Right hindlimb (tissue), 1 donor: ENCODE measurements at regions not wholly inside any gene's neighbourhood (a gene's known extent, or its start where the extent isn't known, plus 50 kb on each side); places are given as distances from the start of the nearest gene placed in this dataset.

Experiments used
- DNase-seq: peaks from one replicate; pipeline ENCODE4 v3.0.0-alpha.2; 2018

DNA sequence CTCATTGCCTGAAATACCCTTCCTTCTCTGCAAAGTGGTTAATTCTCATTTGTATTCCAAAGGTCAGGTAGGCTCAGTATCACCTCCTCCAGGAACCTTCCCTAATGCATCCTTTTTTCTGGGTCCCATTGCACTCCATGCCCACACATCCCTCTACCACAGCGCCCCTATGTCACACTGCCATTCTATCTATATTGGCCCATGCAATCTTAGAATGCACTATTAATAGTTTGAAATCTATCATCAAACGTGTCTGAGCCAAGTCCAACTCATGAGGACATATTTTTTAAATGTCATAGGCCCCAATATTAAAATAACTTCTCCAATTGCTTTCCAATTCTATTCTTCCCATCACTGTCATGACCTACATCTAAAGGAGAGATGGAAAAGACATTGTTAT is 495.1 kb downstream of the SOX6 start:
- DNase-seq, result no peak

DNA sequence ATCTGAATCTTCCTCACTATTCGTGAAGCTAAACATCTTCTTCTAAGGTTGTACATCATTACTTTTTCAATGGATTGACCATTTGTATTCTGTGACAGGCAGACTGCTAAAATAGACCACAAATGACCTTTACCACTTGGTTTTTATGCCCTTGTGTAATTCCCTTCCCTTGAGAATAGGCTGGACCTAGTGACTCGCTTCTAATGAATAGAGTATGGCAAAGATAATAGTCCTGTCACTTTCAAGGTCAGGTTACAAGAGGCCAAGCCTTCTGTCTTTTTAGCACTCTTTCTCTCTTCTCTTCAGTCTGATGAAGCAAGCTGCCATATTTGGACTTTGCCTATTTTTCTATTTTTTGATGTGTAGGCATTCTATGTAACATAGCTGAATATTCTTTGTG is 492.9 kb downstream of the SOX6 start:
- no peak for DNase-seq

DNA sequence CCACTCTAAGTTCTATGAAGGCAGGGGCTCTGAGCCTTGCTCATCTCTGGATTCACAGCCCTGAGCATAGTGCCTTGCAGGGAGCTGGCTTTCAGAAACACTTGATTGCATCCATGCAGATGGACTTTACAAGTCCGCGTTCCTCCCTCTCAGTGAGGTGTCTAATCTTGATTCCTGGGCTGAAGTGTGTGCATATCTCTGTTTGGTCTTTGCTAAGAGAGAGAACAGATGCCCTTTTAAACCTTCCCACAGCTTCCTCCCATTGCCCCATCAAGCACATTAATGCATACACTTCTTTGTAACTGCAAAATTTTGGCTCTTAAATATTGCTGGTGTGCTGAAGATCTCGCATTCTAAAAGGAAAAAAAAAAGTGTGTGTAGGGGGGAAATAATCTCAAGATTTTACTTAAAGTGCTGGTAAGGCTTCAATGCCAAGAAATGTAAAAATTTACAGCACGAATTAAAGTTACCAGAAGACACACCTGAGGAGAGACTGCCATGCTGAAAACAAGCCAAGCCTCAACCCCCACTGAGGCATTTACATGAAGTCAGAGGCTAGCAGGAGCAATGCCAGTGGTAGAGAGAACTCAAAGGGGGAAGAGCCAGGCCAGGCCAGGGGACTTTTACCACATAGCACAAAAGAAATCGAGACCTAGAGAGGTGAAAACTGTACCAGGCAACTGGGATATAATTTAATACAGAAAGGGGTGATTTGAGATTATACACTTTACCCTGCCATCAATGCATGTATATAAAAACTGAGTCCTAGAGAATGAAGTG is 492.1 kb downstream of the SOX6 start:
- no peak for DNase-seq

DNA sequence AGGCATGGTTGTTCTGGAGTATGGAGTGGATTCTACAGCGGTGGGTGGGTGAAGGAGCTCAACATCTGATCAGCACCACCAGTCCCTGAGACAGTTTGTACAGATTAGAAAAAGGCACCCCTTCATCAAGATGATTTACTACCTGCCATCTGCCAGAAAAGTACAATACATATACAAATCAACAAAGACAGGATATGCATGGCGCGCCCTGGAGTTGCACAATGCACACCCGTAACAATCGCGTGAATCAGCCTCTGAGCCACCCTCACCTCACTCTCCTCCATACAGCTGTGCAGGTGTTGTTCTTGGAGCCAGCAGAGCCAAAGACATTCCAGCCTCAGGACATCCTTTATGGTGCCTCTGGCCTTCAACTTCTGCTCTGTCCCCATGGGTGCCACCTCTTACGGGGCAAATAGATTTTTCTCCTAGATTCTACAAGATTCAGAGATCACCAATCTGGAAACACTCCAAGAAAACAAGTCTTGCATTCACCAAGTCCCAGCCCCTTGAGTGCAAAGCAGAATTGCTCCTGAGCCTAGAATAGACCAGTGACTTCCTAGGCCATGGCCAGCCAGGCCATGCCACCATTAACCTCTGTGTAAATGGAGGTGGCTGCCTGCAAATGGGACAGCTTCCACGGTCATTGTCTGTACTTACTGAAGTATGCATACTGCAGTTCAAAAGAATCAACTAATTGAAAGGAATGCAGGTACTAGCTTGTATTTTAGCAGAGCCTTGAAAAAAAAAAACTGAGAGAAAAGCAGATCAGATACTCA is 490.9 kb downstream of the SOX6 start:
- DNase-seq, result no peak

DNA sequence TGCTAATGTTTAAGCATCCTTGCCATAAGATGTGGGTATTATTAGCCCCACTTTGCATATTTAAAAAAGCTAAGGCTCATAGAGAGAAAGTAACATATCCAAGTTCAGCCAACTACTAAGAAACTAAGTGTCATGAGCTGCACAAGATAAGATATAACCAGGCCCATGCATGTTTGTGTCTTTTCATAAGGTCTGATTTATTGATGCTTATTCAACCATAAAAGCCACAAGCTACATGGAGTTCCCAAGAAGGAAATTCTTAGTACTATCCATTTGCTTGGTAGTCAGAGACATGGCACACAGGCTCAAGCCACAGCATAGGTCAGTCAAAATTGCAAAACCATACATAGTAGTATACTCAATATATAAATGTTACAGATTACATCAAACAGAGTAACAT is 488.5 kb downstream of the SOX6 start:
- no peak for DNase-seq

DNA sequence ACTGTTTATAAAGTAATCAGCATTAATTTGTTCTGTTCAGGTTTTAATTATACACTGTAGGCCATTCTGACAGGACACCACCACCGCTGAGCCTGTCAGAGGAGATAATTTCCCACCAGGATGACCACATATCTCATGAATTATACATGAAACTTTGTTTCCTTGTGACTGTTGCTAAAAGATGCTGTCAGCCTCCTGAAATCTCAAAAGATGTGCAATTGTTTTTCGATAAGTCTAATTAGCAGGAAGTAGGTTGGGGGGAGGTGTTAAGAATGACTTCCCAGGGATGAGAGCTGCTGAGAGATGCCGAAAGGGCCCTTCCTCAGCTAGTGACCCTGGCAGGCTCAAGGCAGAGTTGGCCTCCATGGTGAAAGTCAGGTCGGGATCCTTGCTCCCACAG is 485.4 kb downstream of the SOX6 start:
- DNase-seq, result no peak

DNA sequence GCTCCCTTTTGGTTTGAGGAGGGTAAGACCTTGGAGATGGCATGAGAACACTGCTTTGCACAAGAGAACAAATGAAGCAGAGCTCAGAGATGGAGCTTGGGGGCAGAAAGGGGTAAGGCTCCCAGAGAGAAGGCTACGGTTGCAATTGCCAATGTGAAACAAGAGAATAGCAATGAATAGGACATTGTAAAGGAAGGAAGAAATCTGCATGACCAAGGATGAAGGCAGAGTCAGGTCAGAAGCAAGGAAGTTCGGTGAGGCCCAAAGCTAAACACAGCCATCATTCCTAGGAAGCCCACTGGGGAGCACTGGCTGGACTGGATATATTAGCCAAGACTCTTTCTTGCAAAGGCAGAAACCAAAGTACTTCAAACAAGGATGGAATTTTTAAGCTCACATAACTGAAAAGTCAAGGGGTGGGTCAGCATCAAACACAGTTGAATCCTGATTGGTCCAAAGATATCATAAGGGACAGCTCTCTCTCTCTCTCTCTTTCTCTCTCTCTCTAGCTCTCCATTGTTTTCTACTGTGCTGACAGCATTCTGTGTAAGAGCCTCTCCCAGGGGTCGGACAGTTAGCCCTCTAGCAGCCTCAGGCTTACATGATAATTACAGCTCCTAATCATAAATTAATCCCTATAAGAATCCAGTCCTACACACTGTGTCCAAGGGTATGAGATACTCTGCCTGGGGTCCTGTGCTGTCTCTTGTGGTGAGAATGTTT is 484.3 kb downstream of the SOX6 start:
- no peak for DNase-seq

DNA sequence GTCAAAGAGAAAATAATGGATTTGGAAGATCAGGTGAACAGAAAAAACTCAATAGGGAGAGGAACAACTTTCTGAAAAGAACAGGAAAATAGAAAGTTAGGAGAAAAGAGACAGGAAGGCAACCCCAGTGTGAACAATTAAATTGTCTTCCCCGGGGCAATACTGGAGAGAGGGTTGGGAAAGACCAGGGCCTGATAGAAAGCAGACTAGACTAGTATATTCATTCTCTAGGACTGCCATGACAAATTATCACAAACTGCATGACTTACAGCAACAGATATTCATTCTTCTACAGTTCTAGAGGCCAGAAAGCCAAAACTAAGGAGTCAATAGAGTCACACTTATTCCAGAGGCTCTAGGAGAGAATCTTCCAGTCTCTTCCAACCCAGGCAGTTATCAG is 482.8 kb downstream of the SOX6 start:
- DNase-seq, result no peak

DNA sequence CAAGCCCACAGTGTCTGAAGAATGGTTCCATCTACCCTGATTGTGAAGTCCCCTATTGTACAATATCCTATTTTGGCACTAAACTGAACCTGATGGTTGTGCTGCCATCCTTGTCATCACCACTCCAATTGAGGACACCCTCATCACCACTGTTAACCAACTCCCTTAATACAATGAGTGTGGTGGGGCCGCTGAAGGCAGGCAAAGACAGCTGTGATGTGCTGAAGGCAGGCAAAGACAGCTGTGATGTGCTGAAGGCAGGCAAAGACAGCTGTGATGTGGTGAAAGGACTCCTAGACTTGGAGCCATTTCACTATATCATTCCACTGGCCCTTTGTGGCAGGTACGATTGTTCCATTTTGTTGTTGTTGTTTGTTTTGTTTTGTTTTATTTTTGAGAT is 481.6 kb downstream of the SOX6 start:
- no peak for DNase-seq

DNA sequence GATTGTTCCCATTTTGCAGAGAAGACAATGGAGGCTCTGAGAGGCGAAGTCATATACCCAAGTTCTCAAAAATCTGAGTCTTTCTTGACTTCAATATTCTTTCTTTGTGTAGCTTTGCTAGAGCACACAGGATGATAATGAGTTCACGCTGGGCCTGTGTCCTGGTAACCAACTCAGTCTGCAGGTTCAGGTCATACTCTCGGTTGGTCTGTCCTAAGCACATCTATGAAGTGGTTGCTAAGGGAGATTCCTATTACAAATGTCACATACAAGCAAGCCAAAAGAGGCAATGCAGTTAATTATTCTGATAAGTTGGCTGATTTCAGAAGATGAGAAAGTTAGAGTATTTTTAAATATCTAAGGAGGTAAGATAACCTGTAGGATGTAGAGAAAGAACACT is 481.0 kb downstream of the SOX6 start:
- DNase-seq, result no peak

DNA sequence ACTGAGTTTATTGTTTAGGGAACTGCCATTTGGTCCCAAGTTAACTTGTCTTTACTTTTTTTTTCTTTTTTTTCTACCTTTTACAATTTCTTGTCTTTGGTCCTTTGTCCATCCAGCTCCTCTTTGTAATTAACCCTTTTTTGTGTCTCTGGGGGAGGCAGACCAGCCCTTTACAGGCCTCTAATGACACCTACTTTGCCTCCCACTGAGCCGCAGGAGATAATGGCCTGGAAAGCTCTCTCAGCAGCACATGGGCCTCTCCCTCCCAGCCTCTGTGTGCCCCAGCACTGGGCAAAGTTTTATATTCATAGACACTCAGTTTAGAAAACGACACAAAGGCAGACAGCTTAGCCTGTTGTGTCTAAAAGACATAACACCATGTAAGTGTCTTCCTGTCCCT is 480.4 kb downstream of the SOX6 start:
- no peak for DNase-seq

DNA sequence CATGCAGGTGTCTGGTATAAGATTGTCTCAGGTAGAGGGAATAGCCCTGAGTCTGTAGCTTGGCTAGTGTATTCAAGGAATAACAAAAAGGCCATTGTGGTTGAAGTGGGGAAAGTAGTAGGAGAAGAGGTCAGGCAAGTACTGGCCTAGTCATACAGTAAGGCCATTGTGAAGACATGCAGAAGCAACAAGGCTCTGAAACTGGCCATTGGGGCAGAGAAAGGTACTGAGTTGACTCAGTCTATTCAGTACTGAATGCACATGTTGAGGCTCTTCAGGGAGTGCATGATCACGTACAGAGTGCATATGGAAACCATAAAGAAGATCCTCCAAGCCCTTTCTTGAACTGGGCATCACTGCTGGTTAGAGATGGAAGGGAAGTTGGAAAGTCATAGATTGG is 477.6 kb downstream of the SOX6 start:
- DNase-seq, result no peak

DNA sequence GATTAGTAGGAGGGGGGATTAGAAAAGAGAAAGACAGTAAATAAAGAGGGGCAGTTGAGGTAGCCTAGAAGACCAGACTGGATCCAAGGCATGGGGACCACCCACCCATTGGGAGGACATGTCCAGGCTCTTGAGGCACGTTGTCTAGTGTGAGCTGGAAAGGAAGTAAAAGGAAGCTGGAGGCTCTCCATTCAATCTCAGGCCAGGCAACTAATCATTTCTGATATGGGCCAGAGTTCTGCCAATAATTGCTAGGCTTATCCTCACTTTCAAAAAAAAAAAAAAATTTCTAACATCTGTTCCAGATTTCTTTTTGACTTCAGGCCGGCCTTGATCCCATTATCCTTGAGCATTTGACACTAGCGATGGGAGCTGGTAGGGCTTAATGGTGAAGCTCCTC is 476.1 kb downstream of the SOX6 start:
- no peak for DNase-seq

DNA sequence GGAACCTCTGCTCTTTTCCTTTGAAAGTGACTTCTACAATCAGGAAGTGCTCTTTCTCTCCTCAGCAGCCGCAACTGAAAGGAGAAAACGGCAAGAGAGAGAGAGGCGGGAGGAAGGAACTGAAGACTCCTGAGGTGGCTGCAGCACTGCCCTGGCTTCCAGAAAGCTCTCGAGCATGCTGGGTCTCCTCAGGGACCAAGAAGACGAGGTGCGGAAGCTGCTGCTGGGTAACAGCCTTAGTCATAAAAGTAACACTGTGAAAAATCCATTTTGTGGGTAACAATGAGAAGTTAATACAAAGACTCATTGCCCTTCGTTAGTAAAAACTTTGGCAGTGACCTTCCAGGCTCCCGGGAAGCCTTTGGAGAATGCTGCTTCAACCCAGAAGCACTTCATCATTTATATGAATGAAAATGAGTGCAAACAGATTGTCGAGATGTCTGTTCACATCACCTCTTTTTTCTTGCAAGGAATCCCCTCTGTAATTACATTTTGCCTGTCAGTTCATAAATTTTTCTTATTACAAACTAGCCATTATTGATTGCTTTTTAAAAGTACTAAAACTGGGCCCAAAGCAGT is 473.4 kb downstream of the SOX6 start:
- DNase-seq, result peak; percentile 43

DNA sequence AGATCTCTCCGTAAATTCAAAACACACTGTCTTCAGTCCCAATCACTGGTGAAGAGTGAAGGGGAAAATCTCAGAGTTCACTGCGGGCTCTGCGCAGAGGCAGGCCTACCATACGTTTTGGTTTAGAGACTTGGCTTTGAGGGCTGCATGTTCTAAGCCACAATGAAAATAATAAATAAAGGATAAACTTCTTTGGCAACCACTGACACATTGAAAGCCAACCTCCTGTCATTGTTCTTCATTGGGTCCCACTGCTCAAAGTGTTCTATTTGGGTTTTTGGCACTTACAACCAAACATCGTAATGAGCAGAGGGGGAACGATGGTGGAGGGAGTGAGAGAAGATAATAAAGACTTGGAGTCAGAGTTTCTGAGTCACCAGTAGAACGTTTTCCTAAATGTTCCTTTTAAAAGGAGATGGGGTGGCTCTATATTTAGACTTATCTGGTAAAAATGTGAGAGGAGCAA is 472.9 kb downstream of the SOX6 start:
- DNase-seq, result peak; percentile 68

DNA sequence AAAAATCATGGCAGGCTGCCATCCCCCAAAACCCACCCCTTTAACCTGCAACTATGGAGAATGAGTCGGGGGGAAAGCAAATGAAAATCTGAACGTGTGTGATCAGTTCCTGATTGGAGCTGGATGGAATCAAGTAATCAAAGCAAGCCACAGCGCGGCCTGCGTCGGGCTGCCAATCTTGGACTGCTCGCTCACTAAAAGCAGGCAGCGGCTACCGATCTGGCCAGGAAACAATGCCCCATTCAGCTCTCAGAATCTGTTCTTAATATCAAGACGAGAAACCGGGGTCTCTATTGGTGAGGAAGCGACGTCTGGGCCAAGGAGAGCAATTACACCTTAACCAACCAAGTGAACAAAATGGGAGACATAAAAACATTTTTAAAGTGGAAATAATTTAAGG is 472.2 kb downstream of the SOX6 start:
- no peak for DNase-seq

DNA sequence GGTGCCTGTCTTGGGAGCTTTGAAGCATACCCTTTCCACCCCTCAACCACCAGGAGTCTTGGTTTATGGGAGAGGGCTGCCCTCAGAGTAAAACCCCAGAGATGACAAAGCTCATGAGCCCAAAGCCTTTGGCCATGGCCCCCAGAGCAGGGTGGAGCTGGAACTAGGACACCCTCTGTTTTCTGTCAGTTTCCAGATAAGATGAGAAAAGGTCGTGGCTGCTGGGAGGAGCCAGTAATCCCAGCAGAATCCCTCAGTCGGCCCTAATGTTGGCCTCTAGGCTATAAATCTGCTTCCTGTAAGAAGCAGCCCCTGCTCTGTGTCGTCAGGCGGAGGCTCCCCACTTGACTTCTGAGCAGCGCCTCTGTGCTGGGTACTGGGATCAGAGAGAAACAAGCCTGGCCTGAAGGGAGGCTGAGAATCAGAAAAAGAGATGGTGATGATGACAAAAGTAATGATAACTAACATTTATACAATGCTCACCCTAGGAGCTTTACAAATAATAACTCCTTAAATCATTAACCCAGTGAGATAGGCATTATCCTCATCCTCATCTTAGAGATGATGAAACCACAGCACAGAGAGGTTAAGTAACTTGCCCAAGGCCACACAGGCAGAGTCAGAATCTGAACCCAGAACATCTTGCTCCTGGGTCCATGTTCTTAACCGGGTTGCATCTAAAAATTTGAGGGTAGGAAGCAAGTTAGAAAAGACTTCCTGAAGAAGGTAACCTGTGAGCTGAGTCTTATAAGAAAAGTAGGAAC is 471.4 kb downstream of the SOX6 start:
- DNase-seq, result no peak

DNA sequence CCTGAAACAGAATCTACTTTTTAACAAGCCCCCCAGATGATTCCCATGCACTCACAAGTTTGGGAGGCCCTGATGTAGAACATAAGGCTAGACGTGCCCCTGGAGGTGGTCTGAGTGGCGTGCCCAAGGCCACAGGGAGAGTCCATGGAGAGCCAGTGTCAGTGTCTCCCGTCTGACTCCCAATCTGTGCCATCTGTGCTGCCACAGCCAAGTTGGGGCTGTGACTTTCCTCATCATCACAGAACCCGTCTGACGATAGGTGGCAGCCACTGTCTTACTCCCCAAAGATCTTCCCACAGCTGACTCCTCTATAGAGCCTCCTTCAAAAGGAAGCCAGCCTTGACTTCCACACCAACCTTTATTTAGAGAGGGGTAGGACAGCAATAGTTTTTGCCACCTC is 470.5 kb downstream of the SOX6 start:
- DNase-seq, result no peak

DNA sequence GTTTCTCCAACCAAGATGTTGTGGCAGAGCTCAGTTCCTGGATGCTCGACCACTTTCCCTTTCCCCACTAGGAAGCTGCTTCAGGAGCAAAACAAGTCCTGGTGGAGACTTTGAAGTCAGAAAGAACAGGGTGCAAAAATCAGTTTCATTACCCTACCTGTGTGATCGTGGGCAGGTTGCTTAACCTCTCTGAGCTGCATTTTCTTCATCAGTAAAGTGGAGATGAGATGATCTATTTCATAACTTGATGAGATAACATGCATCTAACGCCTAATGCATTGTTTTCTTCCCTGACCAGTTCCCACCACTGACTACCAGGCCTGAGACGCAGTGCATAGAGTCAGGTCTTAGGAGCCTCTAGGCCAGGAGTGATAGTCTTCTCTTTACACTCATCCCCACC is 470.0 kb downstream of the SOX6 start:
- no peak for DNase-seq

DNA sequence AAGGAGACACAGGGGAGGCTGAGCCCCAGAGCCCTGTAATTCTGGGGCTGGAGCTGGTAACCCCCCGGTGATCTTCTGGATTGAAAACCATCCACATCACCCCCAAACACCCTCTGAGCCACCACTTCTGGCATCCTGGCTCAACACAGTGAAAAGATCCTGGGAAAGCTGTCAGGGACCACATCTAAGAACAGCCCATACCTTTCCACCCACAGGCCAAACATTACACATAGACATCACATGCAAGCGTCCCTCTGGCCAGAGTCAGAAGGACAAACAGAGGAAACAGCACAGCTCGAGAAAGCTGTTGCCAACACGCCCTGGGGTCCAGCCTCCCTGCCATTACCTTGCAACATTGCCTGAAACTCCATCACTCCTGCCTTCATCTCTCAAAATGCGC is 469.5 kb downstream of the SOX6 start:
- no peak for DNase-seq

DNA sequence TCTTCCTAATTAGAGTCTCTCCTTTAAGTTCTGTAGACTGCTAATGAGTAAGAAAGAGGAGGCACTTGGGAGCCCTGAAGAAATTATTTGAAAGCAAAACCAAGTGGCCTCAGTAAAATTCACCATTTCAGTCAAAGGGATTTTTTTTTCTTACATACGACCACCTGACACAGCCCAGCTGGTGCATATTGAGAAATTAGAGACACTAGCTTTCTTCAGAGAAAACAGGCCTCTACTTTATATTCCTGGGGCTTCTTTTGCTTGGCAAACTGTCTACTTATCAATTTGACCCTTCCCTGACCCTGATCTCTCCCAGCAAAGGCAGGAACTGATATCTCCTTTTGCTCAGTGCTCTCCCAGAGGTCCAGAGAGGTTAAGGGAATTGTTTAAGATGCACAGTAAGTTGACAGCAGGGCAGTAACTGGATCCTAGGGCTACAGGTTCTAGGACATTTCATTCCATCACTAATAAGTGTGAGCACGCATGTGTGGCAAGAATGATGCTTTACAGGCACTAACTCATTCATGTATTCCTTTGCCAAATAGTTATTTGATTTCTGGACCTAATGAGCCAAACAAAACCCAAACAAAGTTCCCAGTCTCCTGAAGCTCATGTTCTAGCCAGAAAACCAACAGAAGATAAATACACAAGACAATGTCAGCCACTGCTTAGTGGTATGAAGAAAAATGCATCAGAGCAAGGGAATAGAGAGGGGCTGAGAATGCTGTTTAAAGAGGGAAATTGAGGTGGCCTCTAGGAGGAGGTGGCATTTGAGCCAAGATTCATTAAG is 467.6 kb downstream of the SOX6 start:
- no peak for DNase-seq
